H1 (cell line): ENCODE measurements at regions not wholly inside any gene's neighbourhood (a gene's known extent, or its start where the extent isn't known, plus 50 kb on each side); places are given as distances from the start of the nearest gene placed in this dataset.

Experiments
- CTCF ChIA-PET: fragments of 300-600 bp; sonication (Branson Sonifier 250); formaldehyde crosslinking; loops from one replicate; lab custom pipeline; 2021; ENCODE audit not compliant: partially characterized antibody; lab: Charles Lee
- POLR2A ChIA-PET: fragments of 300-600 bp; sonication (Branson Sonifier 250); formaldehyde crosslinking; loops from one replicate; lab custom pipeline; 2021; ENCODE audit warnings: inconsistent platforms; ENCODE audit not compliant: partially characterized antibody; lab: Charles Lee
- DNase-seq, 2 experiments: peaks; one replicate each; pipeline versions ENCODE4 v3.0.0 to v3.0.0-alpha.2; 2010 to 2022; ENCODE audit warnings: low spot score in 2 of 2, low read depth in 1 of 2, mixed read lengths in 1 of 2
- FAIRE-seq: peaks from 2 replicates; lab custom pipeline; 2011; peaks lifted over from hg19 to GRCh38; lab: Jason Lieb, UNC
- H2AFZ ChIP-seq: 2 replicates; pipeline ENCODE4 v1.8.1; 2012; ENCODE audit warnings: low read length, inconsistent platforms
- H2AK5ac ChIP-seq: 2 replicates; pipeline ENCODE4 v1.6.1; 2013; ENCODE audit warnings: low read depth, low read length
- H2BK120ac ChIP-seq: replicated peaks from 2 replicates; pipeline ENCODE3; 2013; ENCODE audit warnings: low read depth, low read length, inconsistent platforms
- H2BK12ac ChIP-seq: 2 replicates; pipeline ENCODE4 v1.6.1; 2013; ENCODE audit warnings: low read depth, low read length
- H2BK15ac ChIP-seq: 2 replicates; pipeline ENCODE4 v1.6.1; 2013; ENCODE audit warnings: low read length
- H2BK20ac ChIP-seq: 2 replicates; pipeline ENCODE4 v1.6.1; 2013; ENCODE audit warnings: low read length
- H2BK5ac ChIP-seq: 2 replicates; pipeline ENCODE4 v1.6.1; 2013; ENCODE audit warnings: low read depth, low read length
- H3K14ac ChIP-seq: 2 replicates; pipeline ENCODE4 v1.6.1; 2013; ENCODE audit warnings: inconsistent platforms; ENCODE audit not compliant: insufficient read length
- H3K18ac ChIP-seq: 2 replicates; pipeline ENCODE4 v1.6.1; 2013; ENCODE audit warnings: low read length; ENCODE audit errors: extremely low read depth
- H3K23ac ChIP-seq: 2 replicates; pipeline ENCODE4 v1.6.1; 2013; ENCODE audit warnings: inconsistent platforms; ENCODE audit not compliant: insufficient read length
- H3K23me2 ChIP-seq: 2 replicates; pipeline ENCODE4 v1.6.1; 2013; ENCODE audit warnings: low read depth, low read length
- H3K27ac ChIP-seq: 2 replicates; pipeline ENCODE4 v1.6.1; 2011; ENCODE audit warnings: low read depth, low read length, inconsistent platforms
- H3K27me3 ChIP-seq, 4 experiments: replicated peaks in 1 of 4; 1 replicate in 1 of 4; 2 replicates in 3 of 4; pipeline versions ENCODE4 v1.6.1 to v1.8.1; 2011 to 2013; ENCODE audit warnings: low read length in 3 of 4, mild to moderate bottlenecking in 3 of 4, inconsistent platforms in 2 of 4, mixed read lengths in 2 of 4, moderate library complexity in 1 of 4; ENCODE audit not compliant: control insufficient read depth in 3 of 4, insufficient read depth in 3 of 4; ENCODE audit errors: extremely low read depth in 1 of 4
- H3K36me3 ChIP-seq, 4 experiments: 2 replicates each; pipeline versions ENCODE4 v1.6.1 to v1.8.1; 2011 to 2013; ENCODE audit warnings: mild to moderate bottlenecking in 4 of 4, low read length in 3 of 4, moderate library complexity in 2 of 4, control low read depth in 1 of 4, inconsistent platforms in 1 of 4; ENCODE audit not compliant: insufficient read depth in 4 of 4, control insufficient read depth in 2 of 4
- H3K4ac ChIP-seq: replicated peaks from 2 replicates; pipeline ENCODE3; 2013; ENCODE audit warnings: low read length, low read depth, mixed read lengths, inconsistent platforms; ENCODE audit not compliant: insufficient read length
- H3K4me1 ChIP-seq, 4 experiments: replicated peaks in 1 of 4; 1 replicate in 1 of 4; 2 replicates in 3 of 4; pipeline versions ENCODE4 v1.6.1 to v1.8.1; 2011 to 2013; ENCODE audit warnings: low read length in 3 of 4, inconsistent platforms in 2 of 4, mixed read lengths in 1 of 4; ENCODE audit not compliant: insufficient read depth in 4 of 4, control insufficient read depth in 3 of 4
- H3K4me2 ChIP-seq, 2 experiments: 2 replicates each; pipeline versions ENCODE4 v1.6.1 to v1.8.1; 2011 to 2013; ENCODE audit warnings: low read depth in 2 of 2, low read length in 2 of 2, control low read depth in 1 of 2, inconsistent platforms in 1 of 2, mild to moderate bottlenecking in 1 of 2; ENCODE audit not compliant: insufficient read depth in 1 of 2
- H3K4me3 ChIP-seq, 4 experiments: fragments of 200-600, 300-600 bp in 1 of 4; sonication (generic), shearing (Covaris generic), sonication (Bioruptor Twin) in 1 of 4; 2 replicates each; pipeline versions ENCODE4 v1.5.1 to v1.8.1; 2011 to 2016; ENCODE audit warnings: low read length in 4 of 4, low read depth in 3 of 4, control low read depth in 2 of 4, inconsistent platforms in 2 of 4, mild to moderate bottlenecking in 2 of 4, mixed read lengths in 1 of 4, moderate library complexity in 1 of 4; ENCODE audit not compliant: insufficient read depth in 2 of 4; ENCODE audit errors: extremely low read depth in 1 of 4
- H3K56ac ChIP-seq: replicated peaks from 2 replicates; pipeline ENCODE3; 2013; ENCODE audit warnings: low read depth, mild to moderate bottlenecking, mixed read lengths, low read length, inconsistent platforms; ENCODE audit not compliant: insufficient read length
- H3K79me1 ChIP-seq: 2 replicates; pipeline ENCODE4 v1.6.1; 2013; ENCODE audit warnings: low read depth, low read length, control low read depth
- H3K79me2 ChIP-seq, 2 experiments: 2 replicates each; pipeline versions ENCODE4 v1.6.1 to v1.8.1; 2012 to 2013; ENCODE audit warnings: low read length in 2 of 2, mild to moderate bottlenecking in 2 of 2, inconsistent platforms in 1 of 2; ENCODE audit not compliant: insufficient read depth in 2 of 2, control insufficient read depth in 1 of 2
- H3K9ac ChIP-seq, 4 experiments: replicated peaks in 1 of 4; 1 replicate in 1 of 4; 2 replicates in 3 of 4; pipeline versions ENCODE4 v1.6.1 to v1.8.1; 2011 to 2013; ENCODE audit warnings: low read depth in 3 of 4, low read length in 3 of 4, control low read depth in 2 of 4, mild to moderate bottlenecking in 2 of 4, moderate library complexity in 2 of 4, inconsistent platforms in 1 of 4; ENCODE audit errors: extremely low read depth in 1 of 4
- H3K9me3 ChIP-seq, 2 experiments: 2 replicates each; pipeline versions ENCODE4 v1.6.1 to v1.8.1; 2012 to 2013; ENCODE audit warnings: mild to moderate bottlenecking in 2 of 2, moderate library complexity in 2 of 2, control low read depth in 1 of 2, inconsistent platforms in 1 of 2, low read depth in 1 of 2, low read length in 1 of 2, mixed read lengths in 1 of 2; ENCODE audit not compliant: insufficient read depth in 2 of 2
- H4K20me1 ChIP-seq, 2 experiments: replicated peaks in 1 of 2; 2 replicates each; pipeline versions ENCODE3 to v1.8.1; 2011 to 2013; ENCODE audit warnings: inconsistent platforms in 2 of 2, low read length in 2 of 2, mild to moderate bottlenecking in 1 of 2; ENCODE audit not compliant: insufficient read depth in 2 of 2, control insufficient read depth in 1 of 2
- H4K5ac ChIP-seq: 2 replicates; pipeline ENCODE4 v1.6.1; 2013; ENCODE audit warnings: low read length, low read depth, mixed read lengths, inconsistent platforms; ENCODE audit not compliant: insufficient read length
- H4K8ac ChIP-seq: 2 replicates; pipeline ENCODE4 v1.8.0; 2013; ENCODE audit warnings: mild to moderate bottlenecking, moderate library complexity, low read length, inconsistent platforms; ENCODE audit not compliant: insufficient read depth; ENCODE audit errors: extremely low read depth
- H4K91ac ChIP-seq: replicated peaks from 2 replicates; pipeline ENCODE3; 2013; ENCODE audit warnings: low read length, mixed read lengths, inconsistent platforms; ENCODE audit not compliant: insufficient read length
- FOSL1 ChIP-seq: IDR thresholded peaks from 2 replicates; pipeline ENCODE4 v1.6.1; 2011; ENCODE audit warnings: mild to moderate bottlenecking, low read depth, low read length, moderate library complexity; ENCODE audit not compliant: insufficient read depth
- JUND ChIP-seq: IDR thresholded peaks from 2 replicates; pipeline ENCODE4 v1.6.1; 2011; ENCODE audit warnings: mild to moderate bottlenecking, improper control_type of control experiment, low read length
- KDM4A ChIP-seq: IDR thresholded peaks from one replicate; pipeline ENCODE4 v1.7.1; 2012; ENCODE audit warnings: low read depth, mild to moderate bottlenecking, moderate library complexity, low read length, inconsistent platforms; ENCODE audit not compliant: severe bottlenecking
- PHF8 ChIP-seq: fragments of 200-600 bp; sonication (generic); conservative IDR thresholded peaks from 2 replicates; pipeline ENCODE4 v1.7.1; 2012; ENCODE audit warnings: low read depth, mild to moderate bottlenecking, inconsistent platforms, low read length, moderate library complexity
- WGBS, 2 experiments: shearing (Covaris generic) in 1 of 2; methylation state at CpG; one replicate each; pipeline versions ENCODE4 v1.1.6 to v1.1.7; 2013 to 2015; ENCODE audit warnings: low lambda C conversion rate in 2 of 2, mixed read lengths in 2 of 2, inconsistent platforms in 1 of 2, low coverage in 1 of 2, missing lambda C conversion rate in 1 of 2; ENCODE audit not compliant: insufficient replicate concordance in 2 of 2, insufficient coverage in 1 of 2, insufficient read length in 1 of 2; ENCODE audit errors: extremely low coverage in 1 of 2, missing lambda C conversion rate in 1 of 2; 5-methylcytosine and 5-hydroxymethylcytosine counted together

DNA sequence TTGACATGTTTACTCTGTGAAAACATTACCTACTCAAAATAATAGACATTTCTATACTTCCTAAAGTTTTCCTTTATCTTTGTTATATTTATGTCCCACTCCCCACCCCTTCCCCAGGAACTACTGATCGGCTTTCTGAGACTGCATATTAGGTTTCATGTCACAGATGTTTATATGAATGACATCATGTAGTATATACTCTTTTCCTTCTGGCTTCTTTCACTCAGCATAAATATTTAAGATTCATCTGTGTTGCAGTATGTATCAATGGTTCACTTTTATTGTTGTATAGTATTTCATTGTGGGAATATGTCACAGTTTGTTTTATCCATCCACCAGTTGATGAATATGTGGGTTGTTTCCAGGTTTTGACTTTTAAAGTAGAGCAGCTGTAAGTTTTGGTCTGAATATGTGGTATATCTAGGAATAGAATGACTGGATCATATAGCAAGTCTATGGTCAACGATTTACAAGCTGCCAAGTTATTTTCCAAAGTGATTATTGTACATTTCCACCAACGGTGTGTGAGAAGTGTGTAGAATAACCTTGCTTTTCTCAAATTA, 73.8 kb upstream of the CAV2 start:
- Histone ChIP-seq H3K79me2 (no peaks in the 10 kb centered on the region), H2BK120ac (no peak overlapping the region), H4K20me1 (no peaks in the 10 kb centered on the region), H3K4me1 (no peaks in the 10 kb centered on the region; a peak in 2 of 7 replicates), H2AFZ (no peak overlapping the region), H4K8ac (no peak overlapping the region), H3K23ac (no peak overlapping the region), H3K79me1 (no peaks in the 10 kb centered on the region), H2AK5ac (no peak overlapping the region), H3K27ac (no peak overlapping the region), H3K4me3 (no peak overlapping the region), H2BK20ac (no peak overlapping the region), H4K5ac (no peak overlapping the region), H3K14ac (no peak overlapping the region), H3K4me2 (no peak overlapping the region), H3K27me3 (no peaks in the 10 kb centered on the region), H2BK15ac (no peak overlapping the region), H3K56ac (no peak overlapping the region), H3K23me2 (no peaks in the 10 kb centered on the region), H2BK12ac (no peak overlapping the region), H2BK5ac (no peak overlapping the region), H3K18ac (no peak overlapping the region), H3K36me3 (no peaks in the 10 kb centered on the region), H4K91ac (no peak overlapping the region), H3K9me3 (no peaks in the 10 kb centered on the region), H3K9ac (no peak overlapping the region), H3K4ac (no peak overlapping the region)
- WGBS, 2 experiments, result 83% methylated on average over 3 of the region's 3 CpGs; no CpG with 5 or more reads in 1 of the 2 experiments
- CTCF ChIA-PET, result interaction anchor here (0.8 to 1.3 kb wide), 2 partner anchors 8 to 166 kb away, joined by 3 to 5 read pairs; no protein-coding TSS in a partner anchor
- DNase-seq (no peak), FAIRE-seq (no peak)
- POLR2A ChIA-PET, result interaction anchor here (0.6 kb wide), 1 partner anchor 348 kb away, joined by 3 read pairs; no protein-coding TSS in a partner anchor
- no peak for TF ChIP-seq KDM4A
- no peak for TF ChIP-seq PHF8
- no peak for TF ChIP-seq JUND
- no peak for TF ChIP-seq FOSL1
